DND-41 (cell line): ENCODE measurements at regions not wholly inside any gene's neighbourhood (a gene's known extent, or its start where the extent isn't known, plus 50 kb on each side); places are given as distances from the start of the nearest gene placed in this dataset.

Source experiments
- ATAC-seq: fragments of 200-7000 bp; cut with Tn5 transposase; 3 replicates; pipeline ENCODE4 v1.9.1; 2021; ENCODE audit warnings: low read depth; ENCODE audit not compliant: insufficient read depth
- DNase-seq: peaks from one replicate; pipeline ENCODE4 v3.0.0-alpha.2; 2020
- H2AFZ ChIP-seq: 2 replicates; pipeline ENCODE4 v1.6.0; 2012; ENCODE audit warnings: low read depth, low read length
- H3K27ac ChIP-seq: 2 replicates; pipeline ENCODE4 v1.5.1; 2012; ENCODE audit warnings: low read length, inconsistent platforms
- H3K27me3 ChIP-seq: fragments of 200-600 bp; sonication (generic); 2 replicates; pipeline ENCODE4 v1.6.0; 2012; ENCODE audit warnings: low read length, mild to moderate bottlenecking, inconsistent platforms; ENCODE audit not compliant: insufficient read depth, poor library complexity
- H3K36me3 ChIP-seq: 2 replicates; pipeline ENCODE4 v1.5.1; 2012; ENCODE audit warnings: low read length, inconsistent platforms; ENCODE audit not compliant: insufficient read depth
- H3K4me1 ChIP-seq: 2 replicates; pipeline ENCODE4 v1.5.1; 2012; ENCODE audit warnings: mild to moderate bottlenecking, low read length; ENCODE audit not compliant: insufficient read depth
- H3K4me2 ChIP-seq: 2 replicates; pipeline ENCODE4 v1.6.0; 2012; ENCODE audit warnings: mild to moderate bottlenecking, moderate library complexity, low read length, inconsistent platforms; ENCODE audit not compliant: insufficient read depth
- H3K4me3 ChIP-seq, 2 experiments: fragments of 200-600 bp in 1 of 2; shearing (Covaris generic) in 1 of 2; 2 replicates each; pipeline ENCODE4 v1.5.1; 2012 to 2016; ENCODE audit warnings: inconsistent platforms in 2 of 2, low read length in 2 of 2, mild to moderate bottlenecking in 2 of 2, low read depth in 1 of 2, moderate library complexity in 1 of 2
- H3K79me2 ChIP-seq: 2 replicates; pipeline ENCODE4 v1.6.0; 2012; ENCODE audit warnings: low read length, inconsistent platforms; ENCODE audit not compliant: insufficient read depth
- H3K9ac ChIP-seq: 2 replicates; pipeline ENCODE4 v1.6.0; 2012; ENCODE audit warnings: low read depth, mild to moderate bottlenecking, inconsistent platforms, low read length, moderate library complexity
- H3K9me3 ChIP-seq: 2 replicates; pipeline ENCODE4 v1.5.1; 2012; ENCODE audit warnings: low read length, moderate library complexity, mild to moderate bottlenecking, inconsistent platforms; ENCODE audit not compliant: insufficient read depth, severe bottlenecking
- H4K20me1 ChIP-seq: 2 replicates; pipeline ENCODE4 v1.6.0; 2012; ENCODE audit warnings: low read length; ENCODE audit not compliant: insufficient read depth
- CTCF ChIP-seq: IDR thresholded peaks from 2 replicates; pipeline ENCODE4 v1.5.1; 2012; ENCODE audit warnings: borderline replicate concordance, low read length, moderate library complexity, mild to moderate bottlenecking; ENCODE audit not compliant: poor library complexity, severe bottlenecking; ENCODE audit errors: extremely low read depth
- EZH2 ChIP-seq: IDR thresholded peaks from 3 replicates; pipeline ENCODE4 v1.6.1; 2012; ENCODE audit warnings: borderline replicate concordance, low read depth, mild to moderate bottlenecking, moderate library complexity, low read length, inconsistent platforms; ENCODE audit not compliant: severe bottlenecking

- H3K4me1 ChIP-seq = no peaks in the 10 kb centered on the region
- no peaks in the 10 kb centered on the region for H3K36me3 ChIP-seq
- no peaks in the 10 kb centered on the region for H3K79me2 ChIP-seq
- DNase-seq = no peak
- no peaks in the 10 kb centered on the region for H4K20me1 ChIP-seq
- TF ChIP-seq CTCF (no peak), EZH2 (no peak)
- no peak overlapping the region for H3K4me3 ChIP-seq
- no peak overlapping the region for H2AFZ ChIP-seq
- no peak for ATAC-seq
- no peak overlapping the region for H3K4me2 ChIP-seq
- no peak overlapping the region for H3K27ac ChIP-seq
- no peaks in the 10 kb centered on the region for H3K27me3 ChIP-seq
- no peaks in the 10 kb centered on the region for H3K9me3 ChIP-seq
- H3K9ac ChIP-seq = no peak overlapping the region
Measured at GRCh38 chr16:63904930-63905329, 1216.9 kb downstream of the CDH11 start.

GRCh38 chr16:63904182-63904581 lies 1217.7 kb downstream of the CDH11 start:
- TF ChIP-seq EZH2 = no peak
- TF ChIP-seq CTCF = no peak
- Histone ChIP-seq H3K27ac (no peak overlapping the region), H2AFZ (no peak overlapping the region), H3K9me3 (no peaks in the 10 kb centered on the region), H3K4me1 (no peaks in the 10 kb centered on the region), H3K79me2 (no peaks in the 10 kb centered on the region), H3K4me2 (no peak overlapping the region), H4K20me1 (no peaks in the 10 kb centered on the region), H3K4me3 (no peak overlapping the region), H3K36me3 (no peaks in the 10 kb centered on the region), H3K27me3 (no peaks in the 10 kb centered on the region), H3K9ac (no peak overlapping the region)
- ATAC-seq (no peak), DNase-seq (no peak)

- Histone ChIP-seq H3K4me3 (no peak overlapping the region), H3K36me3 (no peaks in the 10 kb centered on the region), H3K79me2 (no peaks in the 10 kb centered on the region), H4K20me1 (no peaks in the 10 kb centered on the region), H3K9me3 (no peaks in the 10 kb centered on the region), H3K9ac (no peak overlapping the region), H3K27me3 (no peaks in the 10 kb centered on the region), H3K4me1 (no peaks in the 10 kb centered on the region), H3K27ac (no peak overlapping the region), H3K4me2 (no peak overlapping the region), H2AFZ (no peak overlapping the region)
- DNase-seq (no peak), ATAC-seq (no peak)
- TF ChIP-seq CTCF (no peak), EZH2 (no peak)
Measured at GRCh38 chr16:63896383-63897109, 1225.3 kb downstream of the CDH11 start.

- DNase-seq = no peak
- Histone ChIP-seq H3K4me1 (no peaks in the 10 kb centered on the region), H3K9me3 (no peaks in the 10 kb centered on the region), H3K27ac (no peak overlapping the region), H3K79me2 (no peaks in the 10 kb centered on the region), H3K4me2 (no peak overlapping the region), H2AFZ (no peak overlapping the region), H3K36me3 (no peaks in the 10 kb centered on the region), H3K27me3 (no peaks in the 10 kb centered on the region), H3K9ac (no peak overlapping the region), H3K4me3 (no peak overlapping the region), H4K20me1 (no peaks in the 10 kb centered on the region)
- TF ChIP-seq CTCF (no peak), EZH2 (no peak)
- no peak for ATAC-seq
Measured at GRCh38 chr16:63890723-63891122, 1231.1 kb downstream of the CDH11 start.
